Hematopoietic multipotent progenitor cell treated with erythropoietin and hydrocortisone succinate and interleukin-3 and kit ligand, for 4 days (in vitro differentiated cells): ENCODE measurements at regions not wholly inside any gene's neighbourhood (a gene's known extent, or its start where the extent isn't known, plus 50 kb on each side); places are given as distances from the start of the nearest gene placed in this dataset.
A peak's percentile ranks its signal among the peaks of the same experiment; 100 is the strongest.

ENCODE experiments used
- DNase-seq: peaks from one replicate; pipeline ENCODE4 v3.0.0-alpha.2; 2015

GRCh38 chr15:94047566-94047965, 183.8 kb upstream of the MCTP2 start:
- DNase-seq, result no peak

- no peak for DNase-seq
These were observed 189.0 kb upstream of the MCTP2 start for GRCh38 chr15:94042180-94042928.

- no peak for DNase-seq
These were observed 189.6 kb upstream of the MCTP2 start for GRCh38 chr15:94041746-94042145.

- DNase-seq, result peak; percentile 2
These were observed 190.7 kb upstream of the MCTP2 start for GRCh38 chr15:94040541-94041248.

GRCh38 chr15:94036156-94036555, 195.2 kb upstream of the MCTP2 start:
- DNase-seq, result no peak

- DNase-seq, result no peak
These were observed 197.7 kb upstream of the MCTP2 start for GRCh38 chr15:94033683-94034020.

GRCh38 chr15:94033014-94033682, 198.2 kb upstream of the MCTP2 start:
- DNase-seq, result no peak

GRCh38 chr15:94032571-94032970, 198.8 kb upstream of the MCTP2 start:
- DNase-seq, result no peak

- no peak for DNase-seq
These were observed 200.3 kb upstream of the MCTP2 start for GRCh38 chr15:94031072-94031471.

GRCh38 chr15:94029495-94029894, 201.9 kb upstream of the MCTP2 start:
- DNase-seq, result no peak

GRCh38 chr15:94028809-94029208, 202.6 kb upstream of the MCTP2 start:
- DNase-seq, result no peak

- no peak for DNase-seq
These were observed 203.2 kb upstream of the MCTP2 start for GRCh38 chr15:94028121-94028520.

GRCh38 chr15:94027581-94027980, 203.8 kb upstream of the MCTP2 start:
- no peak for DNase-seq

GRCh38 chr15:94026458-94027304, 204.7 kb upstream of the MCTP2 start:
- no peak for DNase-seq

- no peak for DNase-seq
These were observed 207.8 kb upstream of the MCTP2 start for GRCh38 chr15:94023531-94023930.

GRCh38 chr15:94021621-94022320, 209.6 kb upstream of the MCTP2 start:
- no peak for DNase-seq

GRCh38 chr15:94019062-94019461, 212.3 kb upstream of the MCTP2 start:
- no peak for DNase-seq

- no peak for DNase-seq
These were observed 216.0 kb upstream of the MCTP2 start for GRCh38 chr15:94015324-94015723.

GRCh38 chr15:94008104-94009074, 223.0 kb upstream of the MCTP2 start:
- no peak for DNase-seq

GRCh38 chr15:94004697-94005096, 226.7 kb upstream of the MCTP2 start:
- DNase-seq, result no peak

- no peak for DNase-seq
These were observed 229.3 kb upstream of the MCTP2 start for GRCh38 chr15:94002041-94002440.
